IPS DF 4.7 (cell line): ENCODE measurements at regions not wholly inside any gene's neighbourhood (a gene's known extent, or its start where the extent isn't known, plus 50 kb on each side); places are given as distances from the start of the nearest gene placed in this dataset.

ENCODE experiments used
- DNase-seq: peaks from one replicate; pipeline ENCODE4 v3.0.0-alpha.2; 2013; ENCODE audit warnings: low spot score; ENCODE audit errors: extremely low read depth

DNA sequence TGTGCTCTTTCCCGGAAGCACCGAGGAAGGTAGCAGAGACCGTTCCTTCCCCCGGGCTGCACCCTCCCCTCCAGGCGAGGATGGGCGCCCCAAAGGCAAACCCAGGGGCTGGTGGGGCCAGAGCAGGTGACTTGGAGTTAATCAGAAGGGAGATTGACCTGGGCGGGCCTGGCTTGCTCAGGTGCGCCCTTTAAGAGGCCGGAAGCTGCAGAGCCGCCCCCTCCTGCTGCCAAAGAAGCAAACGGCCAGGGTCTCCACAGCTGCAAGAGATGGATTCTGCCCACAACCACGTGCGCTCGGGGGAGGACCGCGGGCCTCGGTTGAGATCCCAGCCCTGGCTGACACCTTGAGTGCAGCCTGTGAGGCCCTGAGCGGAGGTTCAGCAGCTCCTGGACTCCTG is 218.2 kb upstream of the NAALADL2 start:
- DNase-seq: no peak

DNA sequence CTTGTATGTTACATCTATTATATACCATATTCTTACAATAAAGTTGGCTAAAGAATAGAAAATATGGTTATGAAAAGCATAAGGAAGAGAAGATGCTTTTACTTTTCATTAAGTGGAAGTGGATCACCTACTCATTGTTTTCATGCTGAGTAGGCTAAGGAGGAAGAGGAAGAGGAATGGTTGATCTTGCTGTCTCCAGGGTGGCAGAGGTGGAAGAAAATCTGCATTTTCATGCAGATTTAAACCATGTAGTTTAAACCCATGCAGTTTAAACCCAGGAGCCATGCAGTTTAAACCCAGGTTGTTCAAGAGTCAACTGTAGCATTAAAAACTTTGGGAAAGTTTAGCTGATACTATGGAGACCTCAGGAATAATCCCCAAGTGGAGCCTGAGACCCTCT is 214.8 kb upstream of the NAALADL2 start:
- DNase-seq: no peak

DNA sequence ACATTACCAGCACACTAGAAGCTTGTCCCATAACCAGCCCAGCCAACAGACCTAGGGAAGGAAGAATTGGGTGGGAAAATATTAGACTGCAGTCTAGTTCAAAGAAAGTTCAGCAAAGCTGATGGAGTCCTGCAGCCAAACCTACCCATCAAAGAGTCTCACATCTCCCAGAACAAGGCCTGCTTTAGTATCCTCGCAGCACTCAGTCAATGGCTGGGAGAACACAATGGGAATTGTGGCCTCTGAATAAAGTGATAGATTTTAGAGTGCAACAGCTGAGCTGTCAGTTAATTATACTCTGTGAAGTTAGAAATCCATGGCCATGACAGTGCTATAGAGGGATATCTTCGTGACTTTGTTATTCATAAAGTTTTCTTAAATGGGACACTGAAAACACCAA is 207.2 kb upstream of the NAALADL2 start:
- no peak for DNase-seq

DNA sequence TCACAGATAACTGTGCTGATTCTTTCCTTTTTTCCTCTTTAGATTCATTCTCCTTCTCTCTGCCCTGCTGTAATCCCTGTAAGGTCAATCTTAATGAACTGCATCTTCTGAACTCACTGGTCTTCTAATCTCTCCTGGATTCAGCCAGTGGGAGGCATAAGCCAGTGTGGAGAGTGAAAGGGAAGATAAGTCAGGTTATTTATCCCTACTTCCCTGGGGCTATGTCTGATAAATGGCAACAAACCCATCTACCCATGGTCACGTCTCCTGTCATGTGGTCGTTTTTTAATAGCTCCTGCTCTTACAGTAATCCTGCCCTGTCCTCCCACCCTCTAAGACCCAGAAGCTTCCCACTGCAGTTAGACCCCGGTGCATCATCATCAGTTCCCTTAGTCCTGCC is 199.6 kb upstream of the NAALADL2 start:
- DNase-seq: no peak

DNA sequence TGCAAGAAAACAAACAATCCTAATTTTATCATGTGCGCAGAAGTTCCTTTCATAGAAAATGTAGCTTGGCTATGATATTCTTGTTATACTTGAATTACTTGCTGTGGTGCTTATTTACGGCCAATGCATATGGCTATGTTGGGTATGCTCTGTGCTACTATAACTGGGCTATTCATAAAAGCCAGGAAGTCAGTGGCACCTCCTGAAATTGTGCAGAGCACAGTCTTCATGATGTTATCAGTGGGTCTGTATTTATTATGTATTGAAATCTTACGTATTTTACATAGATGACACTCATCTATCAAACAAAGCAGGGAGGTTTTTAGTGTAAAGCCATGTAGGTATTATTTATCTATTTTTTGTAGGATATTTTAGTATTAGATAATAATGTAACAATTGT is 196.5 kb upstream of the NAALADL2 start:
- no peak for DNase-seq

DNA sequence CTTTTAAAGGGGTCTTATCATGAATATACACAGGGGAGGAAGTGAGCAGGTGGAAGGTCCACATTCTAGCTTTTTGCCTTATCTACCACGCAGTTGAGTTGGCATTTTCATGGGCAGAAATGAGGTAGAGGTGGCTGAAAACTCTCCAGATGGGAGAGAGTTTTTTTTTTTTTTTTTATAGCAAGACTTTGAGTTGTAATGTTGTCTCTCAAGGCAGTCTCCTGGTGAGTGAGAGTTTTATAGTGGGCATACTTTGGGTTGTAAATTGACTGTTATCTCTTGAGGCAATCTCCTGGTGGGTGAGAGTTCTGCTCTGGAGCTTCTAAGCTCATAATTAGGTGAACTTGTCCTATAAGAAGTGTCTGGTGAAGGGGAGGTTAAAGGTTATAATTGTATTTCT is 191.7 kb upstream of the NAALADL2 start:
- no peak for DNase-seq

DNA sequence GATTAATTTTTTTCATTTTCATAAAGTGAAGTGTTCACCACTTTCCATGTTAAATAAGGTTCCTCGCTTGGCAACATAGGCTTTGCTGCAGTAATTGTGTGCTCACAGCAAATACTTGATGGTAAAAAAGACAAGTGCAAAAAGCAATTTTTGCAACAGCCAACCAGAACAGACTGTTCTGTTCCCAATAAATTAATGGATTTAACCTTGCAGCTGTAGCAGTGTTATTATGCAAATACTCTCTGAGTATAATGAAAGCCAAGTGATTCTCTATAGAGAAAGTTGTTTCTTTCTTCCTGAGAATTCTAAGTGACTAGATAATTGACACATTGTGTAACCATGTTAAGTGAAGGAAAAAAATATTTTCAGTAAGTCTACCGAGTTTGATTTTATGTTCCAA is 183.7 kb upstream of the NAALADL2 start:
- no peak for DNase-seq

DNA sequence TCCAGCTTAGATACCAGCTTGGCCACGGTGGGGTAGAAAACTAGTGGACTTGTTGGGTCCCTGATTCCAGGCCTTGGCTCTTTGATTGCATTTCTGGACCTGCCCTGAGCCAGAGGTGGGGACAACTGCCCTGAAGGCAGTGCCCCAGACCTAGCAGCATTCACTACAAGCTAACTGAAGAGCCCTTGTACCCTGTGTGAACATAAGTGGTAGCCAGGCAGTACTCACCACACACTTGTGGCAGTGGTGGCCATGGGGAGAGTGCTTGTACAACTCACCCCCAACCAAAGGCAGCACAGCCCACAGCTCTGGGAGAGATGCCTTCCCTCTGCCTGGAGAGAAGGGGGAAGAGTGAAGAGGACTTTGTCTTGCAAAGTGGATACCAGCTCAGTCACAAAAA is 177.3 kb upstream of the NAALADL2 start:
- DNase-seq: no peak

DNA sequence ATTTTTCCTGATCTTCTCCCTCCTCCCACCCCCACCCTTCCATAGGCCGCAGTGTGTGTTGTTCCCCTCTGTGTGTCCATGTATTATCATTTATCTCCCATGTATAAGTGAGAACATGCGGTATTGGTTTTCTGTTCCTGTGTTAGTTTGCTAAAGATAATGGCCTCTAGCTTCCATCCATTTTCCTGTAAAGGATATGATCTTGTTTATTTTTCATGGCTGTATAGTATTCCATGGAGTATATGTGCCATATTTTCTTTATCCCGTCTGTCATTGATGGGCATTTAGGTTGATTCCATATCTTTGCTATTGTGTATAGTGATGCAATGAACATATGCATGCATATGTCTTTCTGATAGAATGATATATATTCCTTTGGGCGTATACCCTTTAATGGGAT is 173.3 kb upstream of the NAALADL2 start:
- DNase-seq: no peak

DNA sequence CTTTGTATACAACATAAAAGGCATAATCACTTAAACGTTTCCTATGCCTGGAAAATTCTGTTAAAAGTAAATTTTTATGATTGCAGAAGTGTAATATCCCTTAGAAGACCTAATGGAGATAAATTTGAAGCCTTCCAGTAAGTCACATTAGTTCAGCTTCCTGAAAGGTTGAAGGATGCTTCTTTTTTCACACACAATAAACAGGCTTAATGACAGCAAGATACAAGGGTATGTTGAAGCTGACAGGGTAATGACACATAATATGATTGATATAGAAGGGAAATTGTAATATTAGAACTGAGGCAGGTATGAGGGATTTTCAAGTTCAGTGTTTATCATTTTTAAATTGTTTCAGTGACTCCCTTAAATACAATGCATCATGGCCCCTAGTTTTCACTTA is 161.8 kb upstream of the NAALADL2 start:
- DNase-seq: no peak

DNA sequence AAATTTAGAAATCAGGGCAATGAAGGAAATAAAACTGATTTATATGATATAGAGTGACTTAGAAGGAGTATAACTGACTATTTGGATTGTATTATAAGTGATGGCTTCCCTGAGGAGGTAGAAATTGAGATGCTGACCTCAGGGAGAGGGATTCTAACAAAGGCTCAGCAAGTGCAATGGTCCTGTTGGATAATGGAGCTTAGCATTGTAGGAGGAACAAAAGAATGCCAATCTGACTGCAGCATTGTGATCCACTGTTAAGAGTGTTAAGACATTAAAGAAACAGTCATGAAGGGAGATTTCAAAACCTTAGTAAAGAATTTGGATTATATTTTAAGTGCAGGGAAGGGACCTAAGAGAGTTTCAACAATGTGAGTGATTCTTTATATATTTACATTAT is 158.4 kb upstream of the NAALADL2 start:
- no peak for DNase-seq

DNA sequence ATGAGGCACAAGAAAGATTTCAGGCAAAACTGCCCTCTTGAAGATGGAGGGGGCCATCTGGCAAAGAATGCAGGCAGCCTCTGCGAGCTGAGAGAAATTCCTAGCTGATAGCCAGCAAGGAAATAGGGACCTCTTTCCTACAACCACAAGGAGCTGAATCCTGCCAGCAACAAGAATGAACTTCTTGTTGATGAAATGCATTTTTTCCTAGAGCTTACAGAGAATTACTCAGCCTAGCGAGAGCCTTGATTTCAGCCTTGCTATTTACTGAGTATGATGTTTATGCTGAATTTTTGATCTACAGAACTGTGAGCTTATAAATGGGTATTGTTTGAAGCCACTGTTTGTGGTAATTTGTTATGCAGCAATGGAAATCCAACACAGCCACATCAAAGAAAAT is 148.5 kb upstream of the NAALADL2 start:
- no peak for DNase-seq

DNA sequence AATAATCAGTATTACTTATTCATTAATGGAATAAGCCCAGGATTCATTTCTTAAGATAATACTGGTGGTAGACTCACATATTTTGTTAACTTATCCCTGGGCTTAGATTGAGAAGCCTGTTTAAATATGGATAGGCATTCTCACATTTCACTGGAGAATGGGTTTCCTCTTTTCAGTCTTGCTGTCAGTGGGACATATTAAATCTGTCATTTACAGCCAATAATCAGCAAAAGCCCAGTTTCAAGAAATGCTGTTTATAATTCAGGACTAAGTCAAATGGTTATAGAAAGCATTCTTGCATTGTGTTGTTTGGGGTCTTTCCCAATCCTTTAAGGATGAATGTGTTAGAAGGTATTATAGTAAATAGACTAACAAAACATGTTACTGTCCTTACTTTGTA is 143.7 kb upstream of the NAALADL2 start:
- no peak for DNase-seq

DNA sequence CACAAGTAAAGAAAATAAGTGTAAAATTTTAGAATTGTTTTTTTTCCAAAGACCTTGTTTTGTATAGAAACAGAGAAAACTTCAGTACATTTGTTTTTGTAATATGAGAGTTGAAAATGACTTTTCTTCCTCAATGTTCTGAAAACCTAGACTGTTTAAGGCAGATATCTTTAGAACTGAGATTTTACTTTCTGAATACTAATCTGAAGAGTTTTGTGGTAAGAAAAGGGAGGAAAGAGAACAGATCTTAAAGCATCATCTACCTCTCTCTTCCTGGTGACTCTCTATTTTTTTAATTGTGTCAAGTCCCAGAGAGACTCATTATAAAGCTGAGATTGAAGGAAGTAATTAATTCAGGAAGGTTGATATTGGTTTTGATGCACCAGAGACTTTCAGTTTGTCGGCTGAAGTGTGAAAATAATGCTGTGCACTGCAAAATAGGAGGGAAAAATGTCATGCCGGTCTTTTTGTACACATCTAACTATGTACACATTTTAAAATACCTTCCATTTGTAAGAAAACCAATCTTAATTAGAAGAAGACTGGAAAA is 142.1 kb upstream of the NAALADL2 start:
- DNase-seq: no peak

DNA sequence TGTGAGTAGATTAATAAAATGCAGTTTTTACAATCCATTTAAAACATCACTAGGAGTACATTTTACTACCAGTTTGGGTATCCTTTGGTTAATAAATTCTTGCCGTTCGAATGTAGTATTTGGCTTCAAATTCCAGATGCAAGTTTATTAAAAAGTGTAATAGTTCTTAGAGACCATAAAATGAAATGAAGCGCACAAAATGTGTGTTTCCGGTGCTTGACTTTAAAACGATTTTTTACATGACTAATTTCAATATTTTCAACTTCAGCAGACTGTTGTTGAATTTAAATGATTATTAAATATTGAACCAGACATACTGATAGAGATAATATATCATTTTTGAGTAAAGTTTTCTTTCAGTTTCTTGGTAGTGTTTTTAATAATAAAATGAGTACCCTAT is 138.4 kb upstream of the NAALADL2 start:
- DNase-seq: no peak

DNA sequence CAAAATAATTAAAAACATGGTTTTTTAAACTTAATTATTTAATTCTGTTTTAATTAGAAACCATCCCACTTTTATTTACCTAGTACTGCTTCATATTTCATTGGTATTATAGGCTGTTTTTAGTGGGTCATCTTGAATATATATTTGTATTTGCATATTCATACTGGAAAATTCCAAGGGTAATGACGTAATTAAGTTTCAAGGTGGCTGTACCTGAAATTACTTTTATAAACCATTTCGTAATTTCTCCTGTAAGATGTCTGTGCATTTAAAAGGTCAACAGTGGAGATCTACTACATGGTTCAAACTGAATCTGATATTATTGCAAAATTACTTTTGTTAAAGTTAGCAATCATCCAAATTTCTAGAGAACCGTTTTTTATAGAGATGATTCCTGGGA is 133.8 kb upstream of the NAALADL2 start:
- DNase-seq: no peak

DNA sequence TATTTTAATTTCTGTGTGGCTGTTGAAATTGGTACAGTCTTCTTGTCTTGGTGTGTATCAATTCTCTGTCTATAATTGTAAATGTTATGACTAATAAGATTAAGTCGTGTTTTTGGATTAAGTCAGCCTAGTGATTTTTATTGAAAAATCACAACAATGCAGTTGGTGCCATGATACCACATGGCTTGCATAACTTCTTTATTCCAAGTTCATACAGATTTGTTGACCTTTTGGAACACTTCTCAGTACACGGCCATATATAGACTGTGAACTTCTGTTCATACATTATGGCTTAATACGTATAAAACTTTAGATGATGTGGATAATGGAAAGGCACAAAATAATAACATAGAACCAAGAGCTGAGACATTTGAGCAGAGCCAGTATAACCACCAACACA is 121.2 kb upstream of the NAALADL2 start:
- DNase-seq: no peak

DNA sequence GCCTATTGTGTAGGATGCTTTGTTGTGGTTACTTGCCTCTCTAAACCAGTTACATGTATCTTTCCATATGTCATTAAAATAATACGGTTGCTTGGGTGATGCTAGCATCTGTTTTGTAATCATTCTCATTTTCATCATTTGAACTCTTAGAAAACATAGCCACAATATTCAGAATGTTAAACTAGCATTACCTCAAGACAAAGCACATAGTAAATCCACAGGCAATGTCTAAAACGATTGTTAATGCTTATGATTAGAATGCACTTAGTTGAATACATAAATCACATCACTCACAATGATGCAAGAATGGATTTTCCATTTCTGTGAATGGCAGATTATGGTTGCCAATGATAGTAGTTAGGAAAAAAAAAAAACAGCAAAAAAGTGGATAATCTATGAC is 110.0 kb upstream of the NAALADL2 start:
- DNase-seq: no peak

DNA sequence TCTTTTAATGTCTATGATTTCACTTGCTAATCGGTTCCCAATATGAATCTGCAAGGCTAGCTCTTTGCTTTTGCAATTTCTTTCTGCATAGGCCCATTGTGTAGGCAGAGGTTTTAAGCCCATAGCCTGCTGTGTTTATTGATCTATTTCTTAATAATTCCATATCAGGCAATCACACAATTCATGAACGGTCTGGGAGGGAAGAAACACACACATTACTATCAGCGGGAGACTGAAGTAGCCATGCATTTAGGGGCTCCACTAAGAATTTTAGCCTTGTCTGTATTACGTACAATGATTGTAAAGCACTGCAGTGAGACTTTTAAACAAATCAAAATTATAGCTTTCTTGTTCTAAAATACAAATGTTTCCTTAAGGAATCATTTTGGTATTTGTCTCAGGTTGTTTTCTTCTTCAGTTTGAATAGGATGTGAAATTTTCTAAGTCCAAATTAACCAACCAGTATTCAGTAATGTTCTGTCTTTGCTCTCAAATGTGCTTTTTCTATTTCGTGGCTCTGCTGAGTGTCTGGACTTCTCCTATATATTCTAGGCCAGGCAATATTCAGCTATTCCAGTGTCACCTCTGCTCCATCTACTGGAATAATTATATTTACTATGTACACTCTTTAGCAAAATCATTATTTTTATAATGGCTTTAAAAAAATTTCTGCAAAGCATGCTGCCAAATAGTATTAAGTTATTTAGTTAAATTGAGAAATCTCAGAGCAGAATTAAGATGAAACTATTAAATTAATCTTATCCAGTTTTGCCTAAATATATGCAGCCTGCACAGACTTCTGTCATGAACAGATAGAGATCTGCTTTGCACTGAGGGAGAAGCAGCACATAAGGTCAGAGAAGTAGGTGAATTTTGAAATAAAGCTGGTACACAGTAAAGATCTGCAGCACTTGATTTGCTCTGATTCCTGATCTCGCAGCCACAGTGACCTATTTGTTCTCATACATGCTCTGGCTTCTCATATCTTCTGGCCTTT is 103.0 kb upstream of the NAALADL2 start:
- DNase-seq: no peak

DNA sequence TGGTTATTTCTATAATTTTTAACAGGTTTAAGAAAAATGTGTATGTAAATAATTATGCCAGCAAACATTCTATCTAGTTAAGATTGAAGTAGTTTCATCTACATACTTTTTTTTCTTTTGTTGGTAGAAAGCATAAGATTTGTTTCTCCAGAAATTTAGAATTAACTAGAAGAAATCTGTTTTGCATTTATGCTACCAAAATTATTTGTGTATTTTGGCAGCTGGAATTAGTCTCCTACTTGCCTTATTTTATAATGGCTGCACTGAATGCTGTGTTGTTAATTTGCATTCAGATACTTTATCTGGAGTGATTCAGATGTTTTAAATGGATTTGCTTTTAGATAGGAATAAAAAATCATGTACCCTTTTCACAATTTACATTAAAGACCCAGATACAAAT is 100.2 kb upstream of the NAALADL2 start:
- no peak for DNase-seq

DNA sequence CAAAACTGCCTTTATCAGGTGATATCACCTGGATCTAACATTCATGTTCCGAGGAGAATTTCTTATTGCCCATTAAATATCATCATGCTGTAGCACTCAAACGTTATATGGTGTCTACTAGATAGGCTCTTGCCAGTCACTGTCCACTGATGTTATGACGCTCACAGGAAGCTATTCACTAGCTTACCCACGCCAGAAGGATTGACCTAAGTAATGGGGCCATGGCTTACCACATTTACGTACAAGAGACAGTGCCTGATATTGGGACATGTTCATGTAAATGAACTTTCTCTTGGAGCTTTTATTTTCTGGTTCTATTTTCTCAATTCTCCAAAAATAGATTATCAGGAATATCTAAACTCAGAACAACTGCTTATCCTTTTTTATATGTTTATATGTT is 91.7 kb upstream of the NAALADL2 start:
- no peak for DNase-seq

DNA sequence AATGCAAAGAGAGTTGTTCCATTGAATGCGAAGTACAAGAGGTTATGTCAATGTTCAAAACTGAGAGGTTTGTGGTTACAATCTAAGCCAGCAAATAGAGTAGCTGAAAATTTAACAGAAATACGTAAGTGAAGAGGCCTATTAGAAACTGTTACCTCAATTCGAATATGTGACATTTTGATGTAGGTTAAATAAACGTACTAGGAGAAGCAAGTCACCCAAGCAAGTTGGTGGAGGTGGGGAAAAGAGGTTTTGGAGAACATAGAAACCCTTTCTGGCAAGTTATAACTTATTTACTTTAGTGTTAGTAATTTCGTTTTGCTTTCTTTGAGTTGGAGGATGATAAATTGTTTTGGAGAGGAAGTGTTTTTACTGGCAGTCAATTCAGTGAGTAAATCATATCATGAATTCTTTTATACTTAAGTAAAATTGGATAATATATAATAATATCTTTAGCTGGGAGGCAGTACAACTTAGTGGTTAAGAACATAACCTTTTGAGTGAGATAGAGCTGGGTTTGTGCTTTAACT is 91.2 kb upstream of the NAALADL2 start:
- no peak for DNase-seq

DNA sequence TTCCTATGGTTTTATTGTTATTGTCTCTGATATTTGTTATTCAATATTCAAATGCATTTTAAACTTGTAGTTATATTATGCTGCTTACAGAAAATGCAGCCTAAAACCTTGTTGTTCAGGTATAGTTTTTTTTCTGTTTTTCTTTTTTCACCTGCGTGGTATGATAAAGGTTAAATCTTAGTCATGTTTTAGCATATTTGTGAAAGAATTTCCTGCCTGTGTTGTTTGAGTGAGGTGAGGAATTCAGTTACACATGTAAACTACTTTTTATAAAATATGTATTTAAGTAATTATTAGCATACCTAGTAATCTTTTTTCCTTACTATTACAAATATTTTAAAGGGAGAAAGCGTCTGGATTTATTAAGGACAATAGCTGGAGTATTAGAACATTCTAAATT is 90.0 kb upstream of the NAALADL2 start:
- DNase-seq: no peak
